PC-9 (cell line): ENCODE measurements at regions not wholly inside any gene's neighbourhood (a gene's known extent, or its start where the extent isn't known, plus 50 kb on each side); places are given as distances from the start of the nearest gene placed in this dataset.

Experiments used
- CTCF ChIP-seq: fragments of 200-600 bp; sonication (generic); conservative IDR thresholded peaks from 2 replicates; pipeline ENCODE4 v1.6.1; 2017; ENCODE audit warnings: mixed run types, antibody characterized with exemption, mild to moderate bottlenecking, moderate library complexity
- EZH2 ChIP-seq: fragments of 200-600 bp; sonication (generic); IDR thresholded peaks from 2 replicates; pipeline ENCODE4 v1.8.0; 2017; ENCODE audit warnings: antibody characterized with exemption, low read depth

GRCh38 chr10:90461437-90462155 lies 396.2 kb downstream of the HTR7 start:
- TF ChIP-seq CTCF (no peak), EZH2 (no peak)
